WTC11 (cell line): ENCODE measurements at regions not wholly inside any gene's neighbourhood (a gene's known extent, or its start where the extent isn't known, plus 50 kb on each side); places are given as distances from the start of the nearest gene placed in this dataset.

Source experiments
- ATAC-seq: fragments of 200-7000 bp; cut with Tn5 transposase; 2 replicates; pipeline ENCODE4 v1.10.0; 2021; ENCODE audit warnings: mild to moderate bottlenecking, moderate library complexity
- CTCF ChIA-PET: fragments of 300-600 bp; sonication (Branson Sonifier 250); formaldehyde crosslinking; loops from one replicate; lab custom pipeline; 2021; ENCODE audit warnings: antibody characterized with exemption; lab: Charles Lee
- POLR2A ChIA-PET: fragments of 350-600 bp; sonication (Branson Sonifier 250); formaldehyde crosslinking; loops from one replicate; lab custom pipeline; 2021; ENCODE audit warnings: antibody characterized with exemption; lab: Charles Lee
- DNase-seq: peaks from one replicate; pipeline ENCODE4 v3.0.0; 2021; ENCODE audit warnings: low spot score
- H3K27ac Mint-ChIP-seq: 2 replicates; pipeline ENCODE4 v1.8.0; 2021; ENCODE audit warnings: mixed read lengths
- H3K27me3 Mint-ChIP-seq: 2 replicates; pipeline ENCODE4 v1.8.0; 2021; ENCODE audit warnings: low read depth, mild to moderate bottlenecking, moderate library complexity, mixed read lengths
- H3K36me3 Mint-ChIP-seq: 2 replicates; pipeline ENCODE4 v1.8.0; 2021; ENCODE audit warnings: mixed read lengths
- H3K4me1 Mint-ChIP-seq: 2 replicates; pipeline ENCODE4 v1.8.0; 2022; ENCODE audit warnings: mixed read lengths
- H3K4me3 Mint-ChIP-seq: 2 replicates; pipeline ENCODE4 v1.8.0; 2021; ENCODE audit warnings: mild to moderate bottlenecking, moderate library complexity, mixed read lengths
- H3K9me3 Mint-ChIP-seq: 2 replicates; pipeline ENCODE4 v1.8.0; 2021; ENCODE audit warnings: mixed read lengths
- CBFB ChIP-seq: sonication (generic); formaldehyde crosslinking; IDR thresholded peaks from 2 replicates; pipeline ENCODE4 v1.8.1; 2022; ENCODE audit warnings: mild to moderate bottlenecking, low read depth, missing genetic modification reagents
- CREM ChIP-seq: sonication (generic); formaldehyde crosslinking; IDR thresholded peaks from 2 replicates; pipeline ENCODE4 v1.8.1; 2022; ENCODE audit warnings: mild to moderate bottlenecking, missing genetic modification reagents, moderate library complexity
- EMX1 ChIP-seq: fragments of 250-450 bp; sonication (Bioruptor Pico); IDR thresholded peaks from 2 replicates; pipeline ENCODE4 v1.8.0; 2021; ENCODE audit warnings: mild to moderate bottlenecking
- ESRRA ChIP-seq: sonication (generic); formaldehyde crosslinking; IDR thresholded peaks from 2 replicates; pipeline ENCODE4 v1.8.1; 2022; ENCODE audit warnings: mild to moderate bottlenecking, missing genetic modification reagents, borderline replicate concordance
- FOXJ3 ChIP-seq: sonication (generic); formaldehyde crosslinking; IDR thresholded peaks from 2 replicates; pipeline ENCODE4 v1.9.0; 2021; ENCODE audit warnings: missing genetic modification reagents, mild to moderate bottlenecking, borderline replicate concordance
- HMGA2 ChIP-seq: fragments of 250-450 bp; sonication (Bioruptor Pico); IDR thresholded peaks from 2 replicates; pipeline ENCODE4 v1.4.0; 2021; ENCODE audit warnings: mild to moderate bottlenecking, moderate library complexity
- MXD4 ChIP-seq: fragments of 250-450 bp; sonication (Bioruptor Pico); IDR thresholded peaks from 2 replicates; pipeline ENCODE4 v1.8.0; 2021; ENCODE audit warnings: mild to moderate bottlenecking, moderate library complexity, borderline replicate concordance
- NR2C2 ChIP-seq: sonication (generic); formaldehyde crosslinking; IDR thresholded peaks from 2 replicates; pipeline ENCODE4 v1.8.0; 2022; ENCODE audit warnings: mild to moderate bottlenecking, missing genetic modification reagents
- TP53 ChIP-seq: sonication (generic); formaldehyde crosslinking; IDR thresholded peaks from 2 replicates; pipeline ENCODE4 v1.8.1; 2023; ENCODE audit warnings: mild to moderate bottlenecking, missing genetic modification reagents
- ZNF317 ChIP-seq: sonication (generic); formaldehyde crosslinking; IDR thresholded peaks from 2 replicates; pipeline ENCODE4 v1.8.1; 2023; ENCODE audit warnings: low read depth, mild to moderate bottlenecking, moderate library complexity, missing genetic modification reagents, borderline replicate concordance
- ZNF396 ChIP-seq: fragments of 250-450 bp; sonication (Bioruptor Pico); IDR thresholded peaks from 2 replicates; pipeline ENCODE4 v1.8.0; 2021; ENCODE audit warnings: mild to moderate bottlenecking, moderate library complexity, borderline replicate concordance
- TF ChIP-seq, protein P1 (sequence below): sonication (generic); formaldehyde crosslinking; IDR thresholded peaks from 2 replicates; pipeline ENCODE4 v1.8.1; 2023; ENCODE audit warnings: mild to moderate bottlenecking, missing genetic modification reagents
- TF ChIP-seq, protein P2 (sequence below): fragments of 250-450 bp; sonication (Bioruptor Pico); IDR thresholded peaks from 2 replicates; pipeline ENCODE4 v2.1.2; 2022; ENCODE audit warnings: mild to moderate bottlenecking, moderate library complexity
- TF ChIP-seq, protein P3 (sequence below): sonication (generic); formaldehyde crosslinking; IDR thresholded peaks from 2 replicates; pipeline ENCODE4 v1.8.1; 2023; ENCODE audit warnings: mild to moderate bottlenecking, moderate library complexity, missing genetic modification reagents
- TF ChIP-seq, protein P4 (sequence below): fragments of 250-450 bp; sonication (Bioruptor Pico); IDR thresholded peaks from 2 replicates; pipeline ENCODE4 v1.9.0; 2021; ENCODE audit warnings: mild to moderate bottlenecking
- TF ChIP-seq, protein P5 (sequence below): sonication (generic); formaldehyde crosslinking; IDR thresholded peaks from 2 replicates; pipeline ENCODE4 v1.8.0; 2022; ENCODE audit warnings: missing genetic modification reagents
- TF ChIP-seq, protein P6 (sequence below): fragments of 250-450 bp; sonication (Bioruptor Pico); IDR thresholded peaks from 2 replicates; pipeline ENCODE4 v1.9.0; 2021; ENCODE audit warnings: mild to moderate bottlenecking
- TF ChIP-seq, protein P7 (sequence below): sonication (generic); formaldehyde crosslinking; IDR thresholded peaks from 2 replicates; pipeline ENCODE4 v1.8.1; 2023; ENCODE audit warnings: mild to moderate bottlenecking, missing genetic modification reagents, moderate library complexity
- TF ChIP-seq, protein P8 (sequence below): fragments of 200-600 bp; IDR thresholded peaks from 2 replicates; pipeline ENCODE4 v1.8.0; 2022; ENCODE audit warnings: antibody characterized with exemption

DNA sequence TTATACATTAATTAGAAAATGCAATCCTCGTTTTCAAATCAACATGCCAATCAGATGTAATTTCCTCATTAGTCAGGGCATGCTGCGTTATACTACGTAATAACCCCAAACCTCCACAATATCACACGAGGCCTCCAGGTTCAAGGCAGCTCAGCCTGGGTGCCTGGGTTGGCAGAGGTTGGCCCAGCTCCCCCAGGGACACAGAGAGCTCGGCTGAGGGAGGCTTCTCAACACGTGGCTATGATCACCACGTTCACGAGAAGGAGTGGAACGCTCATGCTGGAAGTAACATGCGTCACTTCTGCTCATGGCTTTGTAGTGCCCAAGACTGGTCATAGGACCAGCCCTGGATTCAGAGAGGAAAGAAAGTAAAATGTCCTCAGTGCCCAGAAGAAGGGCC lies 144.9 kb upstream of the SOX1 start (continued):
- TF ChIP-seq, protein P1, sequence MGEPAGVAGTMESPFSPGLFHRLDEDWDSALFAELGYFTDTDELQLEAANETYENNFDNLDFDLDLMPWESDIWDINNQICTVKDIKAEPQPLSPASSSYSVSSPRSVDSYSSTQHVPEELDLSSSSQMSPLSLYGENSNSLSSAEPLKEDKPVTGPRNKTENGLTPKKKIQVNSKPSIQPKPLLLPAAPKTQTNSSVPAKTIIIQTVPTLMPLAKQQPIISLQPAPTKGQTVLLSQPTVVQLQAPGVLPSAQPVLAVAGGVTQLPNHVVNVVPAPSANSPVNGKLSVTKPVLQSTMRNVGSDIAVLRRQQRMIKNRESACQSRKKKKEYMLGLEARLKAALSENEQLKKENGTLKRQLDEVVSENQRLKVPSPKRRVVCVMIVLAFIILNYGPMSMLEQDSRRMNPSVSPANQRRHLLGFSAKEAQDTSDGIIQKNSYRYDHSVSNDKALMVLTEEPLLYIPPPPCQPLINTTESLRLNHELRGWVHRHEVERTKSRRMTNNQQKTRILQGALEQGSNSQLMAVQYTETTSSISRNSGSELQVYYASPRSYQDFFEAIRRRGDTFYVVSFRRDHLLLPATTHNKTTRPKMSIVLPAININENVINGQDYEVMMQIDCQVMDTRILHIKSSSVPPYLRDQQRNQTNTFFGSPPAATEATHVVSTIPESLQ (CRISPR knock-in tag), result no peak
- TF ChIP-seq ZNF317 (CRISPR knock-in tag), result no peak
- no peak for TF ChIP-seq HMGA2
- TF ChIP-seq, protein P2, sequence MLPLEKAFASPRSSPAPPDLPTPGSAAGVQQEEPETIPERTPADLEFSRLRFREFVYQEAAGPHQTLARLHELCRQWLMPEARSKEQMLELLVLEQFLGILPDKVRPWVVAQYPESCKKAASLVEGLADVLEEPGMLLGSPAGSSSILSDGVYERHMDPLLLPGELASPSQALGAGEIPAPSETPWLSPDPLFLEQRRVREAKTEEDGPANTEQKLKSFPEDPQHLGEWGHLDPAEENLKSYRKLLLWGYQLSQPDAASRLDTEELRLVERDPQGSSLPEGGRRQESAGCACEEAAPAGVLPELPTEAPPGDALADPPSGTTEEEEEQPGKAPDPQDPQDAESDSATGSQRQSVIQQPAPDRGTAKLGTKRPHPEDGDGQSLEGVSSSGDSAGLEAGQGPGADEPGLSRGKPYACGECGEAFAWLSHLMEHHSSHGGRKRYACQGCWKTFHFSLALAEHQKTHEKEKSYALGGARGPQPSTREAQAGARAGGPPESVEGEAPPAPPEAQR, result no peak
- TF ChIP-seq, protein P3, sequence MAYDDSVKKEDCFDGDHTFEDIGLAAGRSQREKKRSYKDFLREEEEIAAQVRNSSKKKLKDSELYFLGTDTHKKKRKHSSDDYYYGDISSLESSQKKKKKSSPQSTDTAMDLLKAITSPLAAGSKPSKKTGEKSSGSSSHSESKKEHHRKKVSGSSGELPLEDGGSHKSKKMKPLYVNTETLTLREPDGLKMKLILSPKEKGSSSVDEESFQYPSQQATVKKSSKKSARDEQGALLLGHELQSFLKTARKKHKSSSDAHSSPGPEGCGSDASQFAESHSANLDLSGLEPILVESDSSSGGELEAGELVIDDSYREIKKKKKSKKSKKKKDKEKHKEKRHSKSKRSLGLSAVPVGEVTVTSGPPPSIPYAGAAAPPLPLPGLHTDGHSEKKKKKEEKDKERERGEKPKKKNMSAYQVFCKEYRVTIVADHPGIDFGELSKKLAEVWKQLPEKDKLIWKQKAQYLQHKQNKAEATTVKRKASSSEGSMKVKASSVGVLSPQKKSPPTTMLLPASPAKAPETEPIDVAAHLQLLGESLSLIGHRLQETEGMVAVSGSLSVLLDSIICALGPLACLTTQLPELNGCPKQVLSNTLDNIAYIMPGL (CRISPR knock-in tag), result no peak
- no peak for TF ChIP-seq ZNF396 (CRISPR knock-in tag)
- TF ChIP-seq CBFB, result no peak

DNA sequence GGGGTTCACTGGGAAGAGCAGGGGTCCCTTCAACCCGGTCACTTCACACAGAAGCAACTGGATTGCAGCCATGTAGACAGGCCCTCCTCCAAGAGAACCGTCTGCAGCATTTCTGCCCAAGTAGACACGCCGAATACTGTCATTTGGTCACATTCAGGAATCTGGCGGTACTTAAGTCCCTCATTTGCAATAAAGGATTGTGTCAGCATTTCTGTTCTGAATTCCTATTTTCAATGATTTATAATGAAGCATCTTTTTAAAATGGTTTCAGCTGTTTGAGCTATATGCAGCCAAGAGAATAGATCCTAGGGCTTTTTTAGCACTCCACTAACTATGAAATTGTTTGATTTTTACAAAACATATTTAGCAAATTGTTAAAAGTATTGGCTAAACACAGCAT lies 143.5 kb upstream of the SOX1 start:
- Mint-ChIP-seq H3K4me1 (peaks cover 23% of the 10 kb centered on the region), H3K36me3 (no peaks in the 10 kb centered on the region), H3K4me3 (no peak overlapping the region), H3K27me3 (peaks cover 6% of the 10 kb centered on the region), H3K27ac (no peak overlapping the region), H3K9me3 (no peaks in the 10 kb centered on the region)
- ChIA-PET CTCF (no interaction called here), POLR2A (no interaction called here)
- no peak for DNase-seq
- ATAC-seq, result no peak
- TF ChIP-seq NR2C2 (no peak), MXD4 (CRISPR knock-in tag) (no peak), TP53 (no peak), CREM (CRISPR knock-in tag) (no peak), ESRRA (CRISPR knock-in tag) (no peak), FOXJ3 (CRISPR knock-in tag) (no peak), EMX1 (CRISPR knock-in tag) (no peak)
- TF ChIP-seq, protein P4, sequence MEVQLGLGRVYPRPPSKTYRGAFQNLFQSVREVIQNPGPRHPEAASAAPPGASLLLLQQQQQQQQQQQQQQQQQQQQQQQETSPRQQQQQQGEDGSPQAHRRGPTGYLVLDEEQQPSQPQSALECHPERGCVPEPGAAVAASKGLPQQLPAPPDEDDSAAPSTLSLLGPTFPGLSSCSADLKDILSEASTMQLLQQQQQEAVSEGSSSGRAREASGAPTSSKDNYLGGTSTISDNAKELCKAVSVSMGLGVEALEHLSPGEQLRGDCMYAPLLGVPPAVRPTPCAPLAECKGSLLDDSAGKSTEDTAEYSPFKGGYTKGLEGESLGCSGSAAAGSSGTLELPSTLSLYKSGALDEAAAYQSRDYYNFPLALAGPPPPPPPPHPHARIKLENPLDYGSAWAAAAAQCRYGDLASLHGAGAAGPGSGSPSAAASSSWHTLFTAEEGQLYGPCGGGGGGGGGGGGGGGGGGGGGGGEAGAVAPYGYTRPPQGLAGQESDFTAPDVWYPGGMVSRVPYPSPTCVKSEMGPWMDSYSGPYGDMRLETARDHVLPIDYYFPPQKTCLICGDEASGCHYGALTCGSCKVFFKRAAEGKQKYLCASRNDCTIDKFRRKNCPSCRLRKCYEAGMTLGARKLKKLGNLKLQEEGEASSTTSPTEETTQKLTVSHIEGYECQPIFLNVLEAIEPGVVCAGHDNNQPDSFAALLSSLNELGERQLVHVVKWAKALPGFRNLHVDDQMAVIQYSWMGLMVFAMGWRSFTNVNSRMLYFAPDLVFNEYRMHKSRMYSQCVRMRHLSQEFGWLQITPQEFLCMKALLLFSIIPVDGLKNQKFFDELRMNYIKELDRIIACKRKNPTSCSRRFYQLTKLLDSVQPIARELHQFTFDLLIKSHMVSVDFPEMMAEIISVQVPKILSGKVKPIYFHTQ (CRISPR knock-in tag), result no peak
- TF ChIP-seq, protein P5, sequence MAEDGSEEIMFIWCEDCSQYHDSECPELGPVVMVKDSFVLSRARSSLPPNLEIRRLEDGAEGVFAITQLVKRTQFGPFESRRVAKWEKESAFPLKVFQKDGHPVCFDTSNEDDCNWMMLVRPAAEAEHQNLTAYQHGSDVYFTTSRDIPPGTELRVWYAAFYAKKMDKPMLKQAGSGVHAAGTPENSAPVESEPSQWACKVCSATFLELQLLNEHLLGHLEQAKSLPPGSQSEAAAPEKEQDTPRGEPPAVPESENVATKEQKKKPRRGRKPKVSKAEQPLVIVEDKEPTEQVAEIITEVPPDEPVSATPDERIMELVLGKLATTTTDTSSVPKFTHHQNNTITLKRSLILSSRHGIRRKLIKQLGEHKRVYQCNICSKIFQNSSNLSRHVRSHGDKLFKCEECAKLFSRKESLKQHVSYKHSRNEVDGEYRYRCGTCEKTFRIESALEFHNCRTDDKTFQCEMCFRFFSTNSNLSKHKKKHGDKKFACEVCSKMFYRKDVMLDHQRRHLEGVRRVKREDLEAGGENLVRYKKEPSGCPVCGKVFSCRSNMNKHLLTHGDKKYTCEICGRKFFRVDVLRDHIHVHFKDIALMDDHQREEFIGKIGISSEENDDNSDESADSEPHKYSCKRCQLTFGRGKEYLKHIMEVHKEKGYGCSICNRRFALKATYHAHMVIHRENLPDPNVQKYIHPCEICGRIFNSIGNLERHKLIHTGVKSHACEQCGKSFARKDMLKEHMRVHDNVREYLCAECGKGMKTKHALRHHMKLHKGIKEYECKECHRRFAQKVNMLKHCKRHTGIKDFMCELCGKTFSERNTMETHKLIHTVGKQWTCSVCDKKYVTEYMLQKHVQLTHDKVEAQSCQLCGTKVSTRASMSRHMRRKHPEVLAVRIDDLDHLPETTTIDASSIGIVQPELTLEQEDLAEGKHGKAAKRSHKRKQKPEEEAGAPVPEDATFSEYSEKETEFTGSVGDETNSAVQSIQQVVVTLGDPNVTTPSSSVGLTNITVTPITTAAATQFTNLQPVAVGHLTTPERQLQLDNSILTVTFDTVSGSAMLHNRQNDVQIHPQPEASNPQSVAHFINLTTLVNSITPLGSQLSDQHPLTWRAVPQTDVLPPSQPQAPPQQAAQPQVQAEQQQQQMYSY (CRISPR knock-in tag), result no peak
- TF ChIP-seq, protein P6, sequence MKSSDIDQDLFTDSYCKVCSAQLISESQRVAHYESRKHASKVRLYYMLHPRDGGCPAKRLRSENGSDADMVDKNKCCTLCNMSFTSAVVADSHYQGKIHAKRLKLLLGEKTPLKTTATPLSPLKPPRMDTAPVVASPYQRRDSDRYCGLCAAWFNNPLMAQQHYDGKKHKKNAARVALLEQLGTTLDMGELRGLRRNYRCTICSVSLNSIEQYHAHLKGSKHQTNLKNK (CRISPR knock-in tag), result no peak
- TF ChIP-seq, protein P3 (CRISPR knock-in tag), result no peak
- TF ChIP-seq, protein P7, sequence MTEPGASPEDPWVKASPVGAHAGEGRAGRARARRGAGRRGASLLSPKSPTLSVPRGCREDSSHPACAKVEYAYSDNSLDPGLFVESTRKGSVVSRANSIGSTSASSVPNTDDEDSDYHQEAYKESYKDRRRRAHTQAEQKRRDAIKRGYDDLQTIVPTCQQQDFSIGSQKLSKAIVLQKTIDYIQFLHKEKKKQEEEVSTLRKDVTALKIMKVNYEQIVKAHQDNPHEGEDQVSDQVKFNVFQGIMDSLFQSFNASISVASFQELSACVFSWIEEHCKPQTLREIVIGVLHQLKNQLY (CRISPR knock-in tag), result no peak
- TF ChIP-seq, protein P8, sequence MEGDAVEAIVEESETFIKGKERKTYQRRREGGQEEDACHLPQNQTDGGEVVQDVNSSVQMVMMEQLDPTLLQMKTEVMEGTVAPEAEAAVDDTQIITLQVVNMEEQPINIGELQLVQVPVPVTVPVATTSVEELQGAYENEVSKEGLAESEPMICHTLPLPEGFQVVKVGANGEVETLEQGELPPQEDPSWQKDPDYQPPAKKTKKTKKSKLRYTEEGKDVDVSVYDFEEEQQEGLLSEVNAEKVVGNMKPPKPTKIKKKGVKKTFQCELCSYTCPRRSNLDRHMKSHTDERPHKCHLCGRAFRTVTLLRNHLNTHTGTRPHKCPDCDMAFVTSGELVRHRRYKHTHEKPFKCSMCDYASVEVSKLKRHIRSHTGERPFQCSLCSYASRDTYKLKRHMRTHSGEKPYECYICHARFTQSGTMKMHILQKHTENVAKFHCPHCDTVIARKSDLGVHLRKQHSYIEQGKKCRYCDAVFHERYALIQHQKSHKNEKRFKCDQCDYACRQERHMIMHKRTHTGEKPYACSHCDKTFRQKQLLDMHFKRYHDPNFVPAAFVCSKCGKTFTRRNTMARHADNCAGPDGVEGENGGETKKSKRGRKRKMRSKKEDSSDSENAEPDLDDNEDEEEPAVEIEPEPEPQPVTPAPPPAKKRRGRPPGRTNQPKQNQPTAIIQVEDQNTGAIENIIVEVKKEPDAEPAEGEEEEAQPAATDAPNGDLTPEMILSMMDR, result no peak
